K562 (cell line): ENCODE measurements at regions not wholly inside any gene's neighbourhood (a gene's known extent, or its start where the extent isn't known, plus 50 kb on each side); places are given as distances from the start of the nearest gene placed in this dataset.

Source experiments
- ATF1 ChIP-seq, 2 experiments: fragments of 450-650 bp in 1 of 2; IDR thresholded peaks; 2 replicates each; pipeline ENCODE4 v1.6.1; 2016; ENCODE audit warnings: missing compliant biosample characterization in 1 of 2, missing genetic modification characterization in 1 of 2
- CCAR2 ChIP-seq: fragments of 200-400 bp; formaldehyde crosslinking; IDR thresholded peaks from 2 replicates; pipeline ENCODE4 v1.6.1; 2017; ENCODE audit warnings: mild to moderate bottlenecking, low read depth, low read length
- CEBPG ChIP-seq, 3 experiments: fragments of 200-800 bp in 1 of 3; sonication (Bioruptor generic) in 1 of 3; sonication (generic) in 1 of 3; formaldehyde crosslinking in 1 of 3; IDR thresholded peaks in 2 of 3; conservative IDR thresholded peaks in 1 of 3; 2 replicates each; pipeline versions ENCODE4 v1.6.1 to v1.8.0; 2016 to 2022; ENCODE audit warnings: missing compliant biosample characterization in 2 of 3, missing genetic modification characterization in 2 of 3, mild to moderate bottlenecking in 1 of 3, missing genetic modification reagents in 1 of 3
- E2F3 ChIP-seq: fragments of 250-450 bp; sonication (Bioruptor Pico); IDR thresholded peaks from 2 replicates; pipeline ENCODE4 v1.4.0; 2020; ENCODE audit warnings: mild to moderate bottlenecking
- HNRNPK ChIP-seq: fragments of 200-400 bp; formaldehyde crosslinking; IDR thresholded peaks from one replicate; pipeline ENCODE4 v1.6.1; 2018; ENCODE audit warnings: mild to moderate bottlenecking, low read depth, low read length; ENCODE audit not compliant: poor library complexity, severe bottlenecking
- RAD21 ChIP-seq, 2 experiments: fragments of 250-450 bp in 1 of 2; fragments of 450-650 bp in 1 of 2; sonication (Bioruptor Pico) in 1 of 2; formaldehyde crosslinking in 1 of 2; IDR thresholded peaks in 1 of 2; conservative IDR thresholded peaks in 1 of 2; 2 replicates each; pipeline versions ENCODE4 v1.4.0 to v1.8.0; 2020 to 2022; ENCODE audit warnings: mild to moderate bottlenecking in 2 of 2, moderate library complexity in 1 of 2
- SIX5 ChIP-seq, 2 experiments: IDR thresholded peaks; 2 replicates each; pipeline ENCODE4 v1.6.1; 2011; ENCODE audit warnings: low read length in 2 of 2, borderline replicate concordance in 1 of 2, low read depth in 1 of 2, mild to moderate bottlenecking in 1 of 2, moderate library complexity in 1 of 2; ENCODE audit not compliant: insufficient read depth in 1 of 2
- SMARCC2 ChIP-seq: fragments of 450-650 bp; IDR thresholded peaks from 2 replicates; pipeline ENCODE4 v1.6.1; 2017; ENCODE audit warnings: antibody characterized with exemption, moderate library complexity, mild to moderate bottlenecking, low read depth
- USF2 ChIP-seq: sonication (generic); formaldehyde crosslinking; IDR thresholded peaks from 2 replicates; pipeline ENCODE4 v1.5.0; 2020; ENCODE audit warnings: missing genetic modification reagents

GRCh38 chr4:114205261-114205660, 225.8 kb upstream of the ARSJ start:
- TF ChIP-seq CEBPG (CRISPR knock-in tag; IDR thresholded peaks at IDR 0.05) (no peak), CEBPG (tag; conservative IDR thresholded peaks at IDR 0.05 in 1 of 2, IDR thresholded peaks at IDR 0.05 in 1 of 2) (no peak), CCAR2 (no peak), SMARCC2 (no peak), HNRNPK (no peak), ATF1 (CRISPR knock-in tag; IDR thresholded peaks at IDR 0.05) (no peak), ATF1 (tag; IDR thresholded peaks at IDR 0.05) (no peak), USF2 (no peak), SIX5 (IDR thresholded peaks at IDR 0.05; ENCODE audit: borderline replicate concordance in 1 of 2, insufficient read depth in 1 of 2, low read depth in 1 of 2, low read length in 2 of 2) (no peak), E2F3 (CRISPR knock-in tag) (no peak), RAD21 (CRISPR knock-in tag; conservative IDR thresholded peaks at IDR 0.05 in 1 of 2, IDR thresholded peaks at IDR 0.05 in 1 of 2) (no peak)
